IPS-20b (cell line): ENCODE measurements at regions not wholly inside any gene's neighbourhood (a gene's known extent, or its start where the extent isn't known, plus 50 kb on each side); places are given as distances from the start of the nearest gene placed in this dataset.
A peak's percentile ranks its signal among the peaks of the same experiment; 100 is the strongest.
"Not testable (repeated sequence)": the region's sequence is repeated elsewhere in the genome, so short reads cannot be mapped to it uniquely, and the experiment has no call there.

Source experiments
- H3K27ac ChIP-seq: one replicate; pipeline ENCODE4 v1.5.1; 2013; ENCODE audit warnings: low read length
- H3K27me3 ChIP-seq: 2 replicates; pipeline ENCODE4 v1.6.1; 2013; ENCODE audit warnings: mild to moderate bottlenecking, low read length, inconsistent platforms; ENCODE audit not compliant: insufficient read depth
- H3K36me3 ChIP-seq: 2 replicates; pipeline ENCODE4 v1.6.1; 2013; ENCODE audit warnings: low read depth, mild to moderate bottlenecking, inconsistent platforms, low read length, moderate library complexity; ENCODE audit not compliant: insufficient read depth
- H3K4me1 ChIP-seq: 2 replicates; pipeline ENCODE4 v1.6.1; 2013; ENCODE audit warnings: mild to moderate bottlenecking, control low read depth, inconsistent platforms, low read length, moderate library complexity; ENCODE audit not compliant: insufficient read depth
- H3K4me3 ChIP-seq: 2 replicates; pipeline ENCODE4 v1.5.1; 2013; ENCODE audit warnings: mild to moderate bottlenecking, low read length, inconsistent platforms
- H3K9ac ChIP-seq: 2 replicates; pipeline ENCODE4 v1.6.1; 2013; ENCODE audit warnings: low read depth, mild to moderate bottlenecking, inconsistent platforms, low read length, moderate library complexity
- H3K9me3 ChIP-seq: 2 replicates; pipeline ENCODE4 v1.6.1; 2013; ENCODE audit warnings: mild to moderate bottlenecking, low read depth, low read length, inconsistent platforms; ENCODE audit not compliant: insufficient read depth

- no peaks in the 10 kb centered on the region for H3K4me1 ChIP-seq
- no peaks in the 10 kb centered on the region for H3K9me3 ChIP-seq
- no peak overlapping the region for H3K4me3 ChIP-seq
- H3K9ac ChIP-seq: no peak overlapping the region
- no peak overlapping the region for H3K27ac ChIP-seq
- no peaks in the 10 kb centered on the region for H3K36me3 ChIP-seq
- no peaks in the 10 kb centered on the region for H3K27me3 ChIP-seq
These were observed 129.9 kb downstream of the KBTBD2 start for GRCh38 chr7:32761451-32762205.

GRCh38 chr7:32760755-32761154, 130.8 kb downstream of the KBTBD2 start:
- H3K9me3 ChIP-seq, H3K9ac ChIP-seq, H3K27ac ChIP-seq, H3K4me3 ChIP-seq, H3K36me3 ChIP-seq, H3K4me1 ChIP-seq, H3K27me3 ChIP-seq: not testable (repeated sequence)

DNA sequence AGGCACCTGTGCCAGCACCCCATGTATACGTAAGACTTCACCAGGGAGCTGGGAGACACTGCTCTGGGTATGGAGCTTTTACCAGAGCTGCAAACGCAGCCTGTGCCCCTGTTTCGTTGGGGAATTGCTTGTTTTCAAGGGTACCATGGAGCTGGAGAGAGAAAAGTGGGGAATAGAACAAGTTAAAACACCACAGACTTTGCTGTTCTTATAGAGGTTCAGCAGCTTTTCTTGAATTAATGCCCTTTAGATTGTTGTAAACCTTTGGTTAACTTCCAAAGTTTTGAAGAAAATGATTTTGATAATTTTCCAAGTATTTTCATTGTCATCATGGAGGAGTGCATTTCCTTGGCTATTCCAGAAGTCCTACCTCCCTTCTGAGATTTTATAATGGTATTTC, 131.7 kb downstream of the KBTBD2 start:
- H3K4me1 ChIP-seq, H3K27ac ChIP-seq, H3K9ac ChIP-seq, H3K27me3 ChIP-seq, H3K4me3 ChIP-seq, H3K36me3 ChIP-seq, H3K9me3 ChIP-seq: not testable (repeated sequence)

DNA sequence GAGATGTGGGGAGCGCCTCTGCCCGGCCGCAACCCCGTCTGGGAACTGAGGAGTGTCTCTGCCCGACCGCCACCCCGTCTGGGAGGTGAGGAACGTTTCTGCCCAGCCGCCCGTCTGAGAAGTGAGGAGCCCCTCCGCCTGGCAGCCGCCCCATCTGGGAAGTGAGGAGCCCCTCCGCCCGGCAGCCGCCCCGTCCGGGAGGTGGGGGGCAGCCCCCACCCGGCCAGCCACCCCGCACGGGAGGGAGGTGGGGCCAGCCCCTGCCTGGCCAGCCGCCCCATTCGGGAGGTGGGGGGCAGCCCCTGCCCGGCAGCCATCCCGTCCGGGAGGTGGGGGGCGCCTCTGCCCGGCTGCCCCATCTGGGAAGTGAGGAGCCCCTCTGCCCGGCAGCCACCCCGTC, 137.7 kb downstream of the KBTBD2 start:
- H3K27ac ChIP-seq, H3K9ac ChIP-seq, H3K9me3 ChIP-seq: not testable (repeated sequence)

GRCh38 chr7:32748337-32748736, 143.2 kb downstream of the KBTBD2 start:
- H3K27ac ChIP-seq, H3K27me3 ChIP-seq: not testable (repeated sequence)

More for the DNA sequence above, 137.7 kb downstream of the KBTBD2 start:
- H3K36me3 ChIP-seq, H3K27me3 ChIP-seq, H3K4me3 ChIP-seq, H3K4me1 ChIP-seq: not testable (repeated sequence)

GRCh38 chr7:32747443-32748148, 144.0 kb downstream of the KBTBD2 start:
- H3K9ac ChIP-seq, H3K4me3 ChIP-seq, H3K27me3 ChIP-seq, H3K4me1 ChIP-seq, H3K27ac ChIP-seq, H3K36me3 ChIP-seq, H3K9me3 ChIP-seq: not testable (repeated sequence)

More at GRCh38 chr7:32748337-32748736, 143.2 kb downstream of the KBTBD2 start:
- not testable (repeated sequence) for H3K4me1 ChIP-seq, H3K36me3 ChIP-seq, H3K9ac ChIP-seq, H3K4me3 ChIP-seq, H3K9me3 ChIP-seq

DNA sequence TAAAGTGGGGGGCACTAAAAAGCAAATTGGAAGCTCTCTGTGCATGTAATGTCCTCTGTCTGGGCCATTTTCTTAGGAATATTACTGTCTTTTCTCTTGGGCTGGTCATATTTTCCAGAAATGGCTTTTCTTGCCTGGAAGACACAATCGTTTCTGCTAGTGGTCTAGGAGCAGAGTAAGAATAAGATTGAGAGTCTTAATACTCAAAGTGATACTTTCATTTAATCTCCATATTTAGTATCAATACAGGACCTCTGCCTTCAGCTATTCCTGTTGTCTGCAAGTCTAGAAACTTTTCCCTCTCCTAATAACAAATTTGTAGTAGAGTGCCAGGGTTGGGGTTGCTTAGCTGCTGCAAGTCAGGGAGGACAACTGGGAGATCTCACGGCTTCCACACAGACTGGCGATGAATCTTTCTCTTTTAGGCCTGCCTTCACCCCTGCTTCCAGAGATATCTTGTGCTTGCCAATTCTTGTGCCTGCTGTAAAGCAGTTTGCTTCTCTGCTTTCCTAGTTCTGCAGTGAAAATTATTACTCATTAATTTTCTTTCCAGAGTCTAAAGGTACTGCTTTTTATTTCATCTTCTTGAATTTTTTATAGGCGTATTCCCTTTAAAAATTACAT, 149.6 kb downstream of the KBTBD2 start:
- not testable (repeated sequence) for H3K27ac ChIP-seq, H3K36me3 ChIP-seq

GRCh38 chr7:32739749-32740148, 151.8 kb downstream of the KBTBD2 start:
- H3K9me3 ChIP-seq, H3K4me1 ChIP-seq, H3K27me3 ChIP-seq, H3K9ac ChIP-seq, H3K4me3 ChIP-seq, H3K36me3 ChIP-seq, H3K27ac ChIP-seq: not testable (repeated sequence)

More for the DNA sequence above, 149.6 kb downstream of the KBTBD2 start:
- not testable (repeated sequence) for H3K27me3 ChIP-seq, H3K9ac ChIP-seq, H3K4me1 ChIP-seq, H3K9me3 ChIP-seq, H3K4me3 ChIP-seq

DNA sequence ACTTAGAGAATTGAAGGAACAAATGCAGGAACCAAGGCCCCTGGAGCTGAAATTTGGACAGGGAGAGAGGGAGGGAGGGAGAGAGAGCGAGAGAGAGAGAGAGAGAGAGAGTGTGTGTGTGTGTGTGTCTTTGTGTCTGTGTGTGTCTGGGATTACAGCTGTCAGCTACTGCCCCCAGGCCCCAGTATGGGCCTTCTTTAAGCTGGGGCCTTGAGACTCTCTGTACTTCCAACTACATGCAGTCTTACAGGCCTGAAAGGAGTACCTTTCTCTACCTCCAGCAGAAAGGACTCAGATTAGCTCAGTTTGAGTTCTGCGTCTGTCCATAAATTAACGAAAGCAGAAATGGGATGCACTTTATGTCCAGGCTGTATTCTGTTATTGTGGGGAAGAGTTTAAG, 153.2 kb downstream of the KBTBD2 start:
- not testable (repeated sequence) for H3K27me3 ChIP-seq, H3K36me3 ChIP-seq, H3K27ac ChIP-seq, H3K4me1 ChIP-seq, H3K9ac ChIP-seq, H3K9me3 ChIP-seq, H3K4me3 ChIP-seq

DNA sequence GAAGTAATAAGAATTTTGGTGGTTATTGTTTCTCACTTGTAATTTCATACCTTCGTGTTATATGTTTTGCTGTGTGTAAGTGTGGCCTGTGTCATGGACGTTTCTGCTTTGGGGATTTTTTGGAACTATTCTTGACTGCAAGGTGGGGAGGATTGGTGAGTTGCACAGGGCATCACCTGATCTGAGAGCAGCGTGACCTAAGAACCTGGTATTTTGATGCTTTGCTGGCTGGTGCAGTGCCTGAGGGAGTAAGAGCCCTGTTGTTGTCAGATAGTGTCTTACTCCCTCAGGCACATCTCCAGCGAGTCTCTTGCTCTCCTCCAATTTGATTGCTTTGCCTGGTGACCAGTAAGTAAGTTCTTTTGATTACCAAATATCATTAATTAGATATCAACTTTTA, 158.8 kb downstream of the KBTBD2 start:
- H3K4me1 ChIP-seq, H3K9ac ChIP-seq, H3K27ac ChIP-seq, H3K4me3 ChIP-seq, H3K9me3 ChIP-seq, H3K36me3 ChIP-seq, H3K27me3 ChIP-seq: not testable (repeated sequence)

DNA sequence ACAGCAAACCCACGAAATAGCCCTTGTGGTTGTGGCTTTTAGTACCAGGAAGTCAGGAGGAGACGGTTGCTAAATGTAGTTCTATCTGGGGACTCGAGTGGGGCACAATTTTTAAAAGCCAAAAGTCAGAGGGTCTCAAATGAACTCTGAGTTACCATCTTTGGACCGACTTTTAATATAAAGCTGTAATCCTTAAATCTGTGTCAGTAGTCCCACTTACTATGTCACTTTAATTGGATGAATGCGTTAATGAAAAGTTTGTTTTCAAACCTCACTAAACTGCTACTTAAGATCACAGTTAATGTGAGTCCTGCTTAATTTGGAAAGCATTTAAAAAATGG, 162.3 kb downstream of the KBTBD2 start:
- H3K27me3 ChIP-seq, H3K4me1 ChIP-seq, H3K27ac ChIP-seq, H3K9me3 ChIP-seq, H3K36me3 ChIP-seq: not testable (repeated sequence)
- Histone ChIP-seq H3K4me3 (peak overlapping the region; percentile 73), H3K9ac (peak overlapping the region; percentile 51; the same call in 1 of the 2 replicates)
